ENCODE measurements at regions not wholly inside any gene's neighbourhood (a gene's known extent, or its start where the extent isn't known, plus 50 kb on each side); places are given as distances from the start of the nearest gene placed in this dataset.

DNA sequence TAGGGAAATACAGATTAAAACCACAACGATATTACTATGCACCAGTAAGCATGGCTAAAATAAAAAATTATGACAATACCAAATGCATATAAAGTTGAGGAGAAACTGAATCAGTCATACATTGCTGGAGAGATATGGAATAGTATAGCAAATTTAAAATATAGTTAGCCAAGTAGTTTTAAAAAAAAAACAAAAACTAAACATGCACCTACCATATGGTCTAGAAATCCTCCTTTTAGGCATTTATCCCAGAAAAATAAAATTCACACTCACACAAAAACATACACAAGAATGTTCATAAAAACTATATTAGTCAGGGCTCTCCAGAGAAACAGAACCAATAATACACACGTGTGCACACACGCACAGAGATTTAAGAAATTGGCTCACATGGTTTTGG lies 175.8 kb downstream of the IPMK start:
- ATAC-seq, result no peak
- TF ChIP-seq ZNF70 (CRISPR knock-in tag; IDR thresholded peaks at IDR 0.05), result no peak
- TF ChIP-seq BACH2 (CRISPR knock-in tag; IDR thresholded peaks at IDR 0.05; ENCODE audit: borderline replicate concordance), result no peak
- TF ChIP-seq ZFP30 (CRISPR knock-in tag; IDR thresholded peaks at IDR 0.05), result no peak
- TF ChIP-seq SNAI2 (CRISPR knock-in tag; IDR thresholded peaks at IDR 0.05), result no peak
- TF ChIP-seq, protein P1, sequence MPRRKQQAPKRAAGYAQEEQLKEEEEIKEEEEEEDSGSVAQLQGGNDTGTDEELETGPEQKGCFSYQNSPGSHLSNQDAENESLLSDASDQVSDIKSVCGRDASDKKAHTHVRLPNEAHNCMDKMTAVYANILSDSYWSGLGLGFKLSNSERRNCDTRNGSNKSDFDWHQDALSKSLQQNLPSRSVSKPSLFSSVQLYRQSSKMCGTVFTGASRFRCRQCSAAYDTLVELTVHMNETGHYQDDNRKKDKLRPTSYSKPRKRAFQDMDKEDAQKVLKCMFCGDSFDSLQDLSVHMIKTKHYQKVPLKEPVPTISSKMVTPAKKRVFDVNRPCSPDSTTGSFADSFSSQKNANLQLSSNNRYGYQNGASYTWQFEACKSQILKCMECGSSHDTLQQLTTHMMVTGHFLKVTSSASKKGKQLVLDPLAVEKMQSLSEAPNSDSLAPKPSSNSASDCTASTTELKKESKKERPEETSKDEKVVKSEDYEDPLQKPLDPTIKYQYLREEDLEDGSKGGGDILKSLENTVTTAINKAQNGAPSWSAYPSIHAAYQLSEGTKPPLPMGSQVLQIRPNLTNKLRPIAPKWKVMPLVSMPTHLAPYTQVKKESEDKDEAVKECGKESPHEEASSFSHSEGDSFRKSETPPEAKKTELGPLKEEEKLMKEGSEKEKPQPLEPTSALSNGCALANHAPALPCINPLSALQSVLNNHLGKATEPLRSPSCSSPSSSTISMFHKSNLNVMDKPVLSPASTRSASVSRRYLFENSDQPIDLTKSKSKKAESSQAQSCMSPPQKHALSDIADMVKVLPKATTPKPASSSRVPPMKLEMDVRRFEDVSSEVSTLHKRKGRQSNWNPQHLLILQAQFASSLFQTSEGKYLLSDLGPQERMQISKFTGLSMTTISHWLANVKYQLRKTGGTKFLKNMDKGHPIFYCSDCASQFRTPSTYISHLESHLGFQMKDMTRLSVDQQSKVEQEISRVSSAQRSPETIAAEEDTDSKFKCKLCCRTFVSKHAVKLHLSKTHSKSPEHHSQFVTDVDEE (CRISPR knock-in tag; IDR thresholded peaks at IDR 0.05), result no peak
- no peak for TF ChIP-seq CSDC2 (CRISPR knock-in tag; IDR thresholded peaks at IDR 0.05)
- TF ChIP-seq ZFP3 (CRISPR knock-in tag; IDR thresholded peaks at IDR 0.05), result no peak
- TF ChIP-seq RARB (CRISPR knock-in tag; IDR thresholded peaks at IDR 0.05), result no peak
- TF ChIP-seq ISL1 (CRISPR knock-in tag; IDR thresholded peaks at IDR 0.05), result no peak
- TF ChIP-seq, protein P2, sequence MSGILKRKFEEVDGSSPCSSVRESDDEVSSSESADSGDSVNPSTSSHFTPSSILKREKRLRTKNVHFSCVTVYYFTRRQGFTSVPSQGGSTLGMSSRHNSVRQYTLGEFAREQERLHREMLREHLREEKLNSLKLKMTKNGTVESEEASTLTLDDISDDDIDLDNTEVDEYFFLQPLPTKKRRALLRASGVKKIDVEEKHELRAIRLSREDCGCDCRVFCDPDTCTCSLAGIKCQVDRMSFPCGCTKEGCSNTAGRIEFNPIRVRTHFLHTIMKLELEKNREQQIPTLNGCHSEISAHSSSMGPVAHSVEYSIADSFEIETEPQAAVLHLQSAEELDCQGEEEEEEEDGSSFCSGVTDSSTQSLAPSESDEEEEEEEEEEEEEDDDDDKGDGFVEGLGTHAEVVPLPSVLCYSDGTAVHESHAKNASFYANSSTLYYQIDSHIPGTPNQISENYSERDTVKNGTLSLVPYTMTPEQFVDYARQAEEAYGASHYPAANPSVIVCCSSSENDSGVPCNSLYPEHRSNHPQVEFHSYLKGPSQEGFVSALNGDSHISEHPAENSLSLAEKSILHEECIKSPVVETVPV (CRISPR knock-in tag; IDR thresholded peaks at IDR 0.05), result no peak
- TF ChIP-seq, protein P3, sequence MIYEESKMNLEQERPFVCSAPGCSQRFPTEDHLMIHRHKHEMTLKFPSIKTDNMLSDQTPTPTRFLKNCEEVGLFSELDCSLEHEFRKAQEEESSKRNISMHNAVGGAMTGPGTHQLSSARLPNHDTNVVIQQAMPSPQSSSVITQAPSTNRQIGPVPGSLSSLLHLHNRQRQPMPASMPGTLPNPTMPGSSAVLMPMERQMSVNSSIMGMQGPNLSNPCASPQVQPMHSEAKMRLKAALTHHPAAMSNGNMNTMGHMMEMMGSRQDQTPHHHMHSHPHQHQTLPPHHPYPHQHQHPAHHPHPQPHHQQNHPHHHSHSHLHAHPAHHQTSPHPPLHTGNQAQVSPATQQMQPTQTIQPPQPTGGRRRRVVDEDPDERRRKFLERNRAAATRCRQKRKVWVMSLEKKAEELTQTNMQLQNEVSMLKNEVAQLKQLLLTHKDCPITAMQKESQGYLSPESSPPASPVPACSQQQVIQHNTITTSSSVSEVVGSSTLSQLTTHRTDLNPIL (CRISPR knock-in tag; IDR thresholded peaks at IDR 0.05; ENCODE audit: low read depth), result no peak
- no peak for TF ChIP-seq TOX (CRISPR knock-in tag; IDR thresholded peaks at IDR 0.05; ENCODE audit: borderline replicate concordance)
- no peak for TF ChIP-seq GLIS3 (CRISPR knock-in tag; IDR thresholded peaks at IDR 0.05)
- no peak for TF ChIP-seq TCF4 (CRISPR knock-in tag; IDR thresholded peaks at IDR 0.05; ENCODE audit: borderline replicate concordance)
- TF ChIP-seq, protein P4, sequence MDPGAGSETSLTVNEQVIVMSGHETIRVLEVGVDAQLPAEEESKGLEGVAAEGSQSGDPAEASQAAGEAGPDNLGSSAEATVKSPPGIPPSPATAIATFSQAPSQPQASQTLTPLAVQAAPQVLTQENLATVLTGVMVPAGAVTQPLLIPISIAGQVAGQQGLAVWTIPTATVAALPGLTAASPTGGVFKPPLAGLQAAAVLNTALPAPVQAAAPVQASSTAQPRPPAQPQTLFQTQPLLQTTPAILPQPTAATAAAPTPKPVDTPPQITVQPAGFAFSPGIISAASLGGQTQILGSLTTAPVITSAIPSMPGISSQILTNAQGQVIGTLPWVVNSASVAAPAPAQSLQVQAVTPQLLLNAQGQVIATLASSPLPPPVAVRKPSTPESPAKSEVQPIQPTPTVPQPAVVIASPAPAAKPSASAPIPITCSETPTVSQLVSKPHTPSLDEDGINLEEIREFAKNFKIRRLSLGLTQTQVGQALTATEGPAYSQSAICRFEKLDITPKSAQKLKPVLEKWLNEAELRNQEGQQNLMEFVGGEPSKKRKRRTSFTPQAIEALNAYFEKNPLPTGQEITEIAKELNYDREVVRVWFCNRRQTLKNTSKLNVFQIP (CRISPR knock-in tag; IDR thresholded peaks at IDR 0.05; ENCODE audit: borderline replicate concordance, low read depth), result no peak
- TF ChIP-seq PPARA (CRISPR knock-in tag; IDR thresholded peaks at IDR 0.05; ENCODE audit: borderline replicate concordance), result no peak
- no peak for TF ChIP-seq ARNTL (CRISPR knock-in tag; IDR thresholded peaks at IDR 0.05; ENCODE audit: borderline replicate concordance, low read depth)
- TF ChIP-seq OSR1 (CRISPR knock-in tag; IDR thresholded peaks at IDR 0.05), result no peak
- no peak for TF ChIP-seq ZC3H10 (CRISPR knock-in tag; IDR thresholded peaks at IDR 0.05)

DNA sequence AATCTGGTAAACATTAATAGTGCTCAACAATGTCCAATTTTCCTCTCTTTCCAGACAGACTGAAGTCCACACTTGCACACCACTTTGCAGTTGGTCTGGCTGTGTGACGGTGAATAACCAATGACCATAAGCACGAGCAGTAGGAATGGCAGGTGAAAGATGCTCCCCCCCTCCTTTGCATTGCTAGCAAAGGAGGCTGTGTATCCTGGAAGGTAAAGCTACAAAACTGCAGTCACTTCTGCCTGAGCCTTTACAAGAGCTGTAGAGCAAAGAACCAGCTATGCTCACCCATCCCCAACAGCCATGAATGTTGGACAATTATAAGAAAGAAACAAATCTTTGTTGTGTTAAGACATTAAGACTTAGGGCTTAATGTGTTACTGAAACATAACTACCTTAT lies 178.0 kb downstream of the IPMK start:
- TF ChIP-seq, protein P3 (CRISPR knock-in tag; IDR thresholded peaks at IDR 0.05; ENCODE audit: low read depth), result no peak
- TF ChIP-seq, protein P5, sequence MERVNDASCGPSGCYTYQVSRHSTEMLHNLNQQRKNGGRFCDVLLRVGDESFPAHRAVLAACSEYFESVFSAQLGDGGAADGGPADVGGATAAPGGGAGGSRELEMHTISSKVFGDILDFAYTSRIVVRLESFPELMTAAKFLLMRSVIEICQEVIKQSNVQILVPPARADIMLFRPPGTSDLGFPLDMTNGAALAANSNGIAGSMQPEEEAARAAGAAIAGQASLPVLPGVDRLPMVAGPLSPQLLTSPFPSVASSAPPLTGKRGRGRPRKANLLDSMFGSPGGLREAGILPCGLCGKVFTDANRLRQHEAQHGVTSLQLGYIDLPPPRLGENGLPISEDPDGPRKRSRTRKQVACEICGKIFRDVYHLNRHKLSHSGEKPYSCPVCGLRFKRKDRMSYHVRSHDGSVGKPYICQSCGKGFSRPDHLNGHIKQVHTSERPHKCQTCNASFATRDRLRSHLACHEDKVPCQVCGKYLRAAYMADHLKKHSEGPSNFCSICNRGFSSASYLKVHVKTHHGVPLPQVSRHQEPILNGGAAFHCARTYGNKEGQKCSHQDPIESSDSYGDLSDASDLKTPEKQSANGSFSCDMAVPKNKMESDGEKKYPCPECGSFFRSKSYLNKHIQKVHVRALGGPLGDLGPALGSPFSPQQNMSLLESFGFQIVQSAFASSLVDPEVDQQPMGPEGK (CRISPR knock-in tag; IDR thresholded peaks at IDR 0.05; ENCODE audit: borderline replicate concordance), result no peak
- no peak for TF ChIP-seq ZNF8 (CRISPR knock-in tag; IDR thresholded peaks at IDR 0.05)
- TF ChIP-seq SNAI2 (CRISPR knock-in tag; IDR thresholded peaks at IDR 0.05), result no peak
- TF ChIP-seq RARB (CRISPR knock-in tag; IDR thresholded peaks at IDR 0.05), result no peak
- no peak for TF ChIP-seq ESRRG (CRISPR knock-in tag; IDR thresholded peaks at IDR 0.05)
- ATAC-seq, result no peak
